Urothelium cell line (cell line): ENCODE measurements at regions not wholly inside any gene's neighbourhood (a gene's known extent, or its start where the extent isn't known, plus 50 kb on each side); places are given as distances from the start of the nearest gene placed in this dataset.
"Not testable (repeated sequence)": the region's sequence is repeated elsewhere in the genome, so short reads cannot be mapped to it uniquely, and the experiment has no call there.

Source experiments
- DNase-seq: peaks from one replicate; pipeline ENCODE4 v3.0.0; 2011; ENCODE audit warnings: low spot score, mixed read lengths
- FAIRE-seq: peaks from 2 replicates; lab custom pipeline; 2011; peaks lifted over from hg19 to GRCh38; lab: Jason Lieb, UNC

DNA sequence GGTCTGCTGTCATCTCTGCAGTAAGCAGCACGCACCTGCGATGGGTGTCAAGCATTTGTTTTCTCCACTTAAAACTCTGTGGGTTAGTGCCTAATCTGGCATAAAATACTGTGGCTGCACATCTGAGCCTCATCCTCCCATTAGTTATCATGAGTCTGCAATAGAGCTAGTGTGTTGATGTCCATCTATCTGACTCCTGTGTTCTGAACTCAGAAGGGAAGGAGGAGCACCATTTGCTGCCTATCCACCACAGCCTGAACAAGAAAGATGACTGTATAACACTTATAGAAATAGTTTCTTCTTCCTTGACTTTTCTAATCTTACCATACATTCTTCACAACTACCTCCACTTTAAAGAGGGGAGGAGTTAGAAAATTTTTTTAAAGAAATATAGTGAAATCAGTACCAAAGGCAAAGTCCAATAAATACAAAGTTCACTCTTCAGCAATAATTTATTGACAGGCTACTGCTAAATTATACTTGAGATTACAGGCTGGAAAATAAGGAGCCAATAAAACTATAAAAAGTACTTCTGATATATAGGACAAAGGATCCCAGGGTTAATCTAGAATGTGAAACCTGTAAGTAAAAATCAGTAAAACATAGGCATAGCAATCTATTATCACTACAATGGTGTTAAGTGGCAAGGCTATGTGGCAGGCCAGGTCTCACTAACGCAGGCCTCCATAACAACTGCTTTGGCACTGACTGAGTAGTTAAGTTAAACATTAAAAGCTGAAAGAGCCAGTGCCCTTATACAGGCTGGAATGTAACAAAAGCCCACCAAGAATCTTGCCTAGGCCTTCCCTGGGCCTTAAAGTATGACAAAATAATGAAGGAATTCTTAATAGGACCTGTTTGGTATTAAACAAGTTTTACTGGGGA is 70.2 kb downstream of the LGALS9C start:
- FAIRE-seq, DNase-seq: not testable (repeated sequence)

DNA sequence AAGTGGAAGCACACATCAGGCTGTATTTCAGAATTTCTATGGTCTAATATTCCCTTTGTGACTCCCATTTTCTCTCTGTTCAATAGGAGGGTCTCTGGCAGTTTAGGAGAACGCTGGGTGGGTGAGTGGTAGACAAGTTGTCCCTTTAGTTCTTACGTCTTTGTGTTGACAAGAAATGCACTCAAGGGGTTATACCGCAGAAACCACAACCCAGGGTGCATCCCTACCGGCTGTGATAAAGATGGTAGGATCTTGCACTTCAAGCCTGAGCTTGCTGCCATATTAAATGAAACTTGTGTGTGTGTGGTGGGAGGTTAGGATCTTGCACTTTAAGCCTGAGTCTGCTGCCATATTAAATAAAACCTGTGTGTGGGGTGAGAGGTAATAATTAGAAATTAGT is 80.5 kb downstream of the LGALS9C start:
- FAIRE-seq, DNase-seq: not testable (repeated sequence)

DNA sequence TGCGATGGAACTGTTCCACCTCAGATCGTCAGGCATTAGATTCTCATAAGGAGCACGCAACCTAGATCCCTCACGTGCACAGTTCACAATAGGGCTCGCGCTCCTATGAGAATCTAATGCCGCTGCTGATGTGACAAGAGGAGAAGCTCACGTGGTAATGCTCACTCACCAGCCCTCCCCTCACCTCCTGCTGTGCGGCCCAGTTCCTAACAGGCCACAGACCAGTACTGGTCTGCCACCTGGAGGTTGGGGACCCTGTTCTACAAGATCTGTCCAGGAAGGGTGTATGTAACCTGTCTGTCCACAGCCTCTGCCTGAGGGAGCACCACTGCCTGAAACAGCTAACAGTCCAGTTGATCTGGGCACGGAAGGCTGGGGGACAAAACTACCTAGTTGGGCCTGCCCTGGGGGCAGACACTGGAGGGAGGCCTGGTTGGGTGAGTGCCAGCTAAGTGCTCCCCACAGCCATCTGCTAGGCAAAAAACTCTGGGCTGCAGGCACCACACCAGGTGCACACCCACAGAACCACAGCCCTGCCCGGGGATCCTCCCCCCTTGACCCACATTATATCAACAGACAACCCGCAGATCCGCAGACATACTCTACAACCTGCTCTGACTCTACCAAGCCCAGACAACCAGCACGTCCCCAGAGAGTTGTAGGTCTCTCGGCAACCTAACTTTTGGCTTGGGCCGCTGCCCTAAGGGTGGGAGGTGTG is 80.7 kb downstream of the TBC1D28 start:
- FAIRE-seq, DNase-seq: not testable (repeated sequence)

DNA sequence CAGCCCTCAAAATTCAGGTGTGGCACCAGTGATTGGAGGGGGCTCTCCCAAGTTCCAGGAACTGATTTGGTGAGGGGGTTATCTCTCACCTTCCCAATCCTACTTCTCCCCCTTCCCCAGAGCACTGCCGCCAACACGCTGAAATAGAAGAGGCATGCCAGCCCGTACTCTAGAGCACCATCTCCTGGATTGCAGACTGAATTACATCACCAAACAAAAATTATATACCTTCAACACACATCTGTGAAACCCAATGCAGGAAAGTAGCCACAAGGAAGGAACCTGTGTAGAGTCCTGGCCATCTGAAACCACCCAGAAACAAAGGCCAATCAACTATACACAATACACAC is 80.1 kb downstream of the TBC1D28 start:
- peak; percentile 23 for DNase-seq
- not testable (repeated sequence) for FAIRE-seq

DNA sequence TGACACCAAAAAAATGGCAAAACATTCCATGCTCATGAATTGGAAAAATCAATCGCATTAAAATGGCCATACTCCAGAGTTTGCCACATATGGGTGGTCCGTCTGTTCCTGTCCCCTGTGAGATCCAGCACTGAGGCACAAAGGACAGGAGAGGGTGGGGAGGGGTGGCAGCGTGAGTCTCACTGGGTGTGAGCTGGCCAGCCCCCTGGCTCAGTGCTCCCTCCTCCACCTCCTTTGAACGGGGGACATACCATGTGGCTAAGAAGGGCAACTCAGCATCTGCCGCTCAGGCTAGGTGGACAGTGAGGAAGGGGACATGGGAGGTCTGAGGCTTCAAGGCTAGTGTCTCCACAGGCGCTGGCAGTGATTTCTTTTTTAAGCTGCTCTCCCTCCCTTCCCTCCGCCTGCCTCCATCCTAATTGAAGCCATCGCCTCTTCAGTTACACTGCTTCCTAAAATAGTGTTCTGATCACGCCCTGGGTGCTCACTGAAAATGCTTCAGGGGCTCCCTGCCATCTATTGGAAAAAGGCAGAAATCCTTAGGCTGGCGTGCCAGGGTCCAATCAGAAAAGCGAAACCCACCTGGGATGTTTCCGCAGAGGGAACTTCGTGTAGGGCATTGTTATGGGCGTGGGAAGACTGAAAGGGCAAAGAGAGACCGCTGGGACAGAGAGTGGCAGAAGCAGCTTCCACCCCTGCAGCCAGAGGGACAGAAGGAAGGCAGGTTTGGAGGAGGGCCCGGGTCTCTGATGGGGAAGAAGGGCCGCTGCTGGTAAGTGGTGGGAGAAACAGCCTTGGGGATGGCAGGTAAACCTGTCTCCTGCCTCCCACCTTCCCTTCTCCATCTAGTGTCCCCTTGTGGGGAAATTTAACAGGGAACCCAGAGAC is 75.8 kb downstream of the TBC1D28 start:
- FAIRE-seq, DNase-seq: not testable (repeated sequence)

DNA sequence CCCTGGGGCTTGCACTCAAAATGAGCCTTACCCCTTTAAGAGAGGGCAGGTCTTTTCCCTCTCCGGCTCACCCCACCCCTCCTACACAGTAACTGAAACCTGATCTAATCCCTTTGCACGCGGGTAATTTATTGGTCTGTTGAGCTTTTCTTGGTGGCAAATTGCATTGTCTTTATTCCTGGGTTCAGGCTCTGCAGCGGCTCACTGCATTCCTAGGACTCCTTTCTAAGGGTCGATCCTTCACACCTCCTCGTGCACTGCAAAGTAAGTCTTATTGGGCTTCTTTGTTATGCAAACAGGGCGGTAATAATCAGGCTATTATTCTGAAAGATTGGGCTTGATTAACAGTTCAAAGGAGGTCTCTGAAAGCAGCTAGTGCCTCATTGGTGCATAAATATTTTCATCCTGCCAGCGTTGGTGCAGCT is 74.7 kb downstream of the TBC1D28 start:
- FAIRE-seq: not testable (repeated sequence)
- peak; percentile 7 for DNase-seq

DNA sequence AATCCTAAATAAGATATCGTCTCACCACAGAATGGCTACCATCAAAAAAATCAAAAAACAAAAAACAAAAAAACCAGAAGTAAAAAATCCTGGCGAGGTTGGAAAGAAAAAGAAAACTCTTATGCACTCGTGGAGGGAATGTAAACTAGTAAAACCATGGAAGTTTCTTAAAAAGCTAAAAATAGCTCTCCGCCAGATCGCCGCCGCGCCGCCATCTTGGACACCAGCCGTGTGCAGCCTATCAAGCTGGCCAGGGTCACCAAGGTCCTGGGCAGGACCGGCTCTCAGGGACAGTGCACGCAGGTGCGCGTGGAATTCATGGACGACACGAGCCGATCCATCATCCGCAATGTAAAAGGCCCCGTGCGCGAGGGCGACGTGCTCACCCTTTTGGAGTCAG is 71.7 kb downstream of the TBC1D28 start:
- DNase-seq, FAIRE-seq: not testable (repeated sequence)

DNA sequence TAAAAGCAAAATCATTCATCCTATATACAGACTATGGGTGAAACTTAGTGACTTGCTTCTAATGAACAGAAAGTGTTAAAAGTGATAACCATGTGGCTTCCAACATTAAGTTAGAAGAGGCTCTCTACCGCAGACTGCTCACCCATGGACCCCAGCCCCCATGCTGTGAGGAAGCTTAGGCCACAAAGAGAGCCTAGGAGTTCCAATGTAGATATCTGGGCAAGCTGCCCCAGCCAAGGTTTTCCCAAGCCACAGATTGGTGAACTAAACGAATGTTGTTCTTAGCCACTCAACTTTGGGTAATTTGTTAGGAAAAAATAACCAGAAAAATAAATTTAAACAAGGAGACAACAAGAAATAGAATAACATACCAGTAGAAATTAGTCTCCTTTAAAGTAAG is 70.1 kb downstream of the TBC1D28 start:
- FAIRE-seq, DNase-seq: not testable (repeated sequence)
